ENCODE measurements at regions not wholly inside any gene's neighbourhood (a gene's known extent, or its start where the extent isn't known, plus 50 kb on each side); places are given as distances from the start of the nearest gene placed in this dataset.

DNA sequence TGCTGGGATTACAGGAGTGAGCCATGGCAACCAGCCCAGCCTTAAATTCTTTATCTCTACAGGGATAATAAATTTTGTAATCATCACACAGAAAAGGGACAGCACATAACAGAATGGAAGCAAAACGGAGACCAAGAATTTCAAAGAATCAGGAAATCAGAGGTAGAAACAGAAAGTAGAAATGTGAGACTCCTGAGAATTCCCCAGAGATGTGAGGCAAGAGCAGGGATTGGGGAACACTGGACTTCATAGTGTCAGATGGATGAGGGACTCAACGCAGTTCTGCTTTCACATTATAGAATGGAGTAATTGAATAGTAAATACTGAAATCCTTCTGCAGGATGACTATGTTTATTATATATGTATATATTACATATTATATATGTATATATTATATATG, 52.5 kb upstream of the MPP7 start:
- TF ChIP-seq, protein P1, sequence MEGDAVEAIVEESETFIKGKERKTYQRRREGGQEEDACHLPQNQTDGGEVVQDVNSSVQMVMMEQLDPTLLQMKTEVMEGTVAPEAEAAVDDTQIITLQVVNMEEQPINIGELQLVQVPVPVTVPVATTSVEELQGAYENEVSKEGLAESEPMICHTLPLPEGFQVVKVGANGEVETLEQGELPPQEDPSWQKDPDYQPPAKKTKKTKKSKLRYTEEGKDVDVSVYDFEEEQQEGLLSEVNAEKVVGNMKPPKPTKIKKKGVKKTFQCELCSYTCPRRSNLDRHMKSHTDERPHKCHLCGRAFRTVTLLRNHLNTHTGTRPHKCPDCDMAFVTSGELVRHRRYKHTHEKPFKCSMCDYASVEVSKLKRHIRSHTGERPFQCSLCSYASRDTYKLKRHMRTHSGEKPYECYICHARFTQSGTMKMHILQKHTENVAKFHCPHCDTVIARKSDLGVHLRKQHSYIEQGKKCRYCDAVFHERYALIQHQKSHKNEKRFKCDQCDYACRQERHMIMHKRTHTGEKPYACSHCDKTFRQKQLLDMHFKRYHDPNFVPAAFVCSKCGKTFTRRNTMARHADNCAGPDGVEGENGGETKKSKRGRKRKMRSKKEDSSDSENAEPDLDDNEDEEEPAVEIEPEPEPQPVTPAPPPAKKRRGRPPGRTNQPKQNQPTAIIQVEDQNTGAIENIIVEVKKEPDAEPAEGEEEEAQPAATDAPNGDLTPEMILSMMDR (optimal IDR thresholded peaks at IDR 0.05 in 1 of 3, IDR thresholded peaks at IDR 0.05 in 1 of 3, conservative IDR thresholded peaks at IDR 0.05 in 1 of 3; ENCODE audit: extremely low read depth in 1 of 3, insufficient read depth in 2 of 3, low read length in 3 of 3), result no peak
- no peak for TF ChIP-seq EZH2 (IDR thresholded peaks at IDR 0.05; ENCODE audit: low read length)

All from keratinocyte (primary cell).